Stimulated activated CD4-positive, alpha-beta T cell treated with anti-CD3 and anti-CD28 coated beads, Interleukin-12 subunit alpha, Interleukin-12 subunit beta, amount 100 ng/mL, for 4 hours (primary cell): ENCODE measurements at regions not wholly inside any gene's neighbourhood (a gene's known extent, or its start where the extent isn't known, plus 50 kb on each side); places are given as distances from the start of the nearest gene placed in this dataset.

Source experiments
- DNase-seq: peaks from one replicate; pipeline ENCODE4 v3.0.0-alpha.2; 2020

DNA sequence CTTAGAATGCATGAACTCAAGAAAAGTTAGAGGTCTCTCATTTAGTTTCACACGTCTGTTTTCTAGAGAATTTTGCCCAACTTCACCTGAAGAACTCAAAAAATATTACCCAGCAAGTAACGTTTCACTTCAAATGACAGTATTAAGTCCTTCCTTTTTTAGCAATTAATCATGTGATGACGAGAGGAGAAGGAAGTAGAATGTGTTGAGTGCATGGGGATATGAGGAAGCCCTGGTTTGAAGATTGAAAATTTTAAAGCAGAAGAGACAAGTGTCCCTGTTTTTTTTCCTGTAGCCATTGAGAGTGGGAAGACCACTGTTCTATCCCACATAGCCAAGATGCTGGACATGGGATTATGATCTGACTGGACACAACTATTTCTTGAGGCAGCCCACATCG is 406.3 kb upstream of the CPEB2 start:
- DNase-seq: no peak

GRCh38 chr4:14596437-14596836 is 405.8 kb upstream of the CPEB2 start:
- no peak for DNase-seq

DNA sequence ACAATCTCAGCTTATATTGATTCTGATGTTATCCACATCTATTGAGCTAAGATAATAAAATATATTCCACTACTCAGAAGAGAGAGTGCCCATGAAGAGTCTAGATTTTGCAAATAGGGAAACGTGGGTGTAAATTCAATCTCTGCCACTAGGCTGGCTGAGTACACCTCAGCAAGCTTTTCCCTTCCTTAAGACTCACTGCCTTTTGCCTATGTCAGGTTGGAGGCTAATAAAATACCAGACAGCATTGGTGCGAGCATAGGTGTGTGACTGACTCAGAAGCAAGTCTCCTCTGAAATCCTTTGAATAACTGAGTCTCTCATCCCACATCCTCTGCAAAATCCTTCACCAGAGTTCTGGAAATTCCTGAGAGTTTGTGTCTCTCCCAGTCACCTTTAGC is 405.4 kb upstream of the CPEB2 start:
- no peak for DNase-seq

GRCh38 chr4:14602206-14602605 is 400.1 kb upstream of the CPEB2 start:
- DNase-seq: no peak

DNA sequence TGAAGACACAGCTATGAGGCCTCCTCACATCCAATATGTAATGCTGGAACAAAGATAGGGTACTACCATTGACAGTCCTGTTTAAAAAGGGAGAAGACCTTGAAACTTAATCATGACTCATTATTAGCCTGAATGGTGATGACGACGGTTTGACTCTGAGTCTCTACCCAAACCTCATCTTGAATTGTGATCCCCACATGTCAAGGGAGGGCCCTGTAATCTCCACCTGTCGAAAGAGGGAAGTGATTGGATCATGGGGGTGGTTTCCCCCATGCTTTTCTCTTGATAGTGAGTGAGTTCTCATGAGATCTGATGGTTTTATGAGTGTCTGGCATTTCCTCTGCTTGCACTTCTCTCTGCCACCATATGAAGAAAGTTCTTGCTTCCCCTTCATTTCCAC is 395.3 kb upstream of the CPEB2 start:
- DNase-seq: no peak

GRCh38 chr4:14607578-14607977 is 394.7 kb upstream of the CPEB2 start:
- no peak for DNase-seq

DNA sequence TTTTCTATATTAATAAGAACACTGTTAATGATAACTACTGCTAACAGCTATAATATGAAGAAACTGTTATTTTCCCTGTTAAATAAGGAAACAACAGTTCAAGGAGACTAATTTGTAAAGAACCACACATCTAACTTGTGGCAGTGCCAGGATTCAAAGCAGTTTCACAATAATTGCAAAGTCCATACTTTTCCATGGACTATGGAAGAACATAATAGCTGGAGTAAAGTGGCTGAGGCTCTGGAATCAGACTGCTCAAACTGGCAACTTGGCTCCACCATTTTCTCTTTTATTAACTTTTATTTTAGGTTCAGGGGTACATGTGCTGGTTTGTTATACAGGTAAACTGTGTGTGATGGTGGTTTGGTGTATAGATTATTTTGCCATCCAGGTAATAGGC is 393.7 kb upstream of the CPEB2 start:
- DNase-seq: no peak

- DNase-seq: no peak
Observed at GRCh38 chr4:14614840-14615239, 387.4 kb upstream of the CPEB2 start.

DNA sequence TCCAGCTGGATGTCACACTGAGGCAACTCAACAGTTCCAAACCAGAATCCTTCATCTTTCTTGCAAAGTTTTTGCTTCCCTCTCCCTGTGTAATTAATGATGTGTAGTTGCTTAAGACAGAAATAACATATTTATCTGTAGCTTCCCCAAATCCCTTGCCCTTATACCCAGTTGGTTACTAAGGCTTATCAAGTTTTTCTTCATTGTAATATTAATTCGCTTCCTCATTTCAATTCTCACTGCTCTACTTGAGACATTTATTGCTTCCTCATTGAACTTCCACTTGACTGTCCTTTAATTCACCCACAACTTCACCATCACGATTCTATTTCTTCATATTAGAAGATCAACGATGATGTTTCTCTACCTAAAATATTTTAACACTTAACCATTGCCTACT is 386.6 kb upstream of the CPEB2 start:
- no peak for DNase-seq

DNA sequence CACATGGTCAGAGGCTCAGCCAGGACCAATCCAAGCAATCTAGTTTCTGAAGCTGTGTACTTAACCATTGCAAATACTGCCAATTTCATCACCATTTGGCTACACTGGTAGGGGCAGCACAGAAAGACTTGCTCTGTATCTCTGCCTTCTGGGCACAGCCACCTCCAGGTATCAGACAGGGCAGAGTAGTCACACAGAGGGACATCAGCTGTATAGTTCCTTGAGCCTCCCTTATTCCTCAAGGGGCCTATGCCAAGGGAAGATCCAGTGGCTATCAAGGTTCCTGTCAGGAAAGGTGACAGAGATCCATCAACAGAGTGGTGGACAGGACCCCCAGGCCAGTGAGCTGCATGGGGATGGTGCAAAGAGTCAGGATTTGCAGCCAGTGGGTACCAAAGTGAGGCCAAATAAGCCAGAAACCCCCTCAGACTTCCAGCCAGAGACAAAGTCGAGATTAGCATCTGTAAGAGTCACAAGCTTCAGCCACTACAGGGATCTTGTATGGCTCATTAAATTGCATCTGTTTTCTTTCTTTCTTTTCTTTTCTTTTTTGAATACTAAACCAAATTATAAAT is 381.6 kb upstream of the CPEB2 start:
- no peak for DNase-seq

- no peak for DNase-seq
Observed at GRCh38 chr4:14621731-14622463, 380.4 kb upstream of the CPEB2 start.

DNA sequence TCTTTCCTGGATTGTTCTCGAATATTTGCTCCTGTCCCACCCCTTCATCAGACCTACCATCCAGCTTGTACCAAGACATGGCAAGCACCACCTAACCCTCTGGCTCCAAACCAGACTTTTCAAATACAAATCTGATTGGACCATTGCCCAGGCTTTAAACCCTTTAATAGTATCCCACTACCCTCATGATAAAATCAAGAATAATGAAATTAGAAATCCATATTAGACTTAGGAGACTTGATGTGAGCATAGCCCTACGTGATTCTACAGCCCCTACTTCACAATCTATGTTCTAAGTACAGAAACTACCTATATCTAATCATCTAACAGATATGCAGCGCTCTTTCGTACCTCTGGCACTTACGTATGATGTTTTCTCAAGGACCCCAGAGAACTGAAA is 375.2 kb upstream of the CPEB2 start:
- no peak for DNase-seq

GRCh38 chr4:14631806-14632440 is 370.4 kb upstream of the CPEB2 start:
- DNase-seq: no peak

- DNase-seq: no peak
Observed at GRCh38 chr4:14636563-14636962, 365.7 kb upstream of the CPEB2 start.

DNA sequence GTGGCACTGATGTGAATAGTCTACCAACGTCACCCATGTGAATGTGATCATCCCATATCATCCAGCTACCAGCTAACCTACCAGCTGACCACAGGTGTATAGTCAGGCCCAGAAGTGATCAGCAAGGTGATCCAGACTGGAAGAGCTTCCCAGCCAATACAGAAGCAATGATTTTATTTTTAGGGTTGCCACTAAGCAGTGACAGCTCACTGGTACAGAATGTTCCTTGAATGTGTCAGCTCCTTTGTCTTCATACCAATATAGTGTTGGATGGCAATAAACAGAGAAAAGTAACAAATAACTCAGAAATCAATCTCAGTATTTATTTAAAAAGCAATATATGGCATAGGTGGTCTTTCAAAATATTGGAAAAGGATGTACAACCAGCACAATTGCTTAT is 361.8 kb upstream of the CPEB2 start:
- no peak for DNase-seq

GRCh38 chr4:14641871-14642270 is 360.4 kb upstream of the CPEB2 start:
- DNase-seq: no peak

GRCh38 chr4:14644580-14645282 is 357.6 kb upstream of the CPEB2 start:
- DNase-seq: no peak

DNA sequence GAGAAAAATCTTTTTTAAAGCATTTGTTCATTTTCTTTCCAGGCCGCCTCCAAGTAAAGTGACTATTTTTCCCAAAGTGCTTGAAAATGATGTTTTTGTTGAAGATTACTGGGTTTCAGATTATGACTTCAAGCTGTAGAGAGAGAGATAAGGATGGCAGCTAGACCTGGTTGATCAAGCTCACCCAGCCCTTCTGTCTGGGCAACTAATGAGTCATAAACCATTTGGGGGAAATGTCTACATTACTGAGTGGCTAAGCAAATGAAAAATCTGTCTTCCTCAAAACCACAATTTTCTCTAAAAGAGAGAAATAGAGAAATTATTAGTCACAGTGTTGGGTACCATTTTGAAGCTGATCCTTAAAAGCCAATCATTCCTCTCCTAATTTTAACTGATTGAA is 355.4 kb upstream of the CPEB2 start:
- no peak for DNase-seq

DNA sequence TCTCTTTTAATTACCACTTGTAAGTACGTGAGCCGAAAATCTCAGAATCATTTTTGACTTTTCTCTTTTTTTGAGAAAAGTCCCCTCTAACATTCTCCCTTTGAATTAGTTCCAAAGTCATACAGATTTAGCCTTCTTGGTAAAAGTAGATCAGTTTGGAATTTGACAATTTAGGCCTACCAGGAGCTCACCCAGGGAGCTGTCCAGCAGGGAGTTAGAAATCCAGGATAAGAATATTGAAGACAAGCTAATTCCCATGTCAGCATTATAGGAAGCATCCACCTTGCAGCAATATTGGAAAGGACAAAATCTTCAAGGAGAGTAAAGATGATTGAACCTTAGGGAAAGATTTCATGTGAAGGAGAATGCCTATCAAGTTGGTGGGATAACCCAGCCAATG is 352.2 kb upstream of the CPEB2 start:
- DNase-seq: no peak

DNA sequence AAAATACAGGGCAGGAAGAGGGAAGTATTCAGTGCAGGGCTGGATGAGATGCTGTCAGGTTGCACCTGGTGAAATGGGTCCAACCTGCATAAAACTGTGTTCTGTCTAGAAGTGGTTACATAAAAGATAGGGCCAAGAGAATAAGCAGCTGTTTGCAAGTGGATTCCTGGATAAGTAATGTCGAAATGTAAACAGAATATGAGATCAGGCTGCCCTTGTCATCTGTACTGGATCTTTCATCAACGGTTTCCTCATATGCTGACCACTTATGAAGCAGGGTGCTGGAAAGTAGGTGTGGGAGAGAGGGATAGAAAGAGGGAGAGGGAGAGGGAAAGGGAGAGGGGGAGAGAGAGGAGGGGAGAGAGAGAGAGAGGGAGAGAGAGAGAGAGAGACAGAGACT is 349.8 kb upstream of the CPEB2 start:
- no peak for DNase-seq

- DNase-seq: no peak
Observed at GRCh38 chr4:14653338-14653737, 348.9 kb upstream of the CPEB2 start.

GRCh38 chr4:14659286-14659685 is 343.0 kb upstream of the CPEB2 start:
- DNase-seq: no peak

- DNase-seq: no peak
Observed at GRCh38 chr4:14667624-14668151, 334.6 kb upstream of the CPEB2 start.

DNA sequence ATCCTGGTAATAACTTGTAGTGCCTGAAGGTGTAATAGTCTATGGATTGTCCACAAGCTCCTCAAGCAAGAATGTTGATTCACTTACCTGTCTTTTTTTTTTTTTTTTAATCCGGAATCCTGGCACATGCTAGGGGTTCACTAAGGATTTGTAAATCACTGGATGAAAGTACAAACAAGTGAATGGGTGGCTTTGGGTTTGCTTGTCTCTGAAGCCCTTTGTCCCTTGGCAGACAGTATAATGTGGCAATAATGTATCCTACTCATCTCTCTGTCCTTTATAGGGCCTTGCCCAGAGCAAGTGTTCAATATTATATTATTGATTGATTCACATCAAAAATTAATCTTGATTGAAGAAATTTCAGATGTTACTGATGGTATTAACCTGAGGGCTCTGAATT is 334.0 kb upstream of the CPEB2 start:
- no peak for DNase-seq
